H1 (cell line): ENCODE measurements at regions not wholly inside any gene's neighbourhood (a gene's known extent, or its start where the extent isn't known, plus 50 kb on each side); places are given as distances from the start of the nearest gene placed in this dataset.

Source experiments
- ATF3 ChIP-seq: IDR thresholded peaks from 2 replicates; pipeline ENCODE4 v1.6.1; 2011; ENCODE audit warnings: low read depth, mild to moderate bottlenecking, low read length; ENCODE audit not compliant: insufficient read depth
- BRCA1 ChIP-seq: IDR thresholded peaks from 2 replicates; pipeline ENCODE4 v1.6.1; 2012; ENCODE audit warnings: low read depth, low read length, improper control_type of control experiment
- MAX ChIP-seq: IDR thresholded peaks from 2 replicates; pipeline ENCODE4 v1.6.1; 2012; ENCODE audit warnings: inconsistent platforms
- POLR2A ChIP-seq, 2 experiments: IDR thresholded peaks; 1 replicate in 1 of 2; 2 replicates in 1 of 2; pipeline ENCODE4 v1.6.1; 2011; ENCODE audit warnings: low read depth in 2 of 2, low read length in 2 of 2, mild to moderate bottlenecking in 2 of 2; ENCODE audit errors: control extremely low read depth in 1 of 2
- POLR2AphosphoS5 ChIP-seq: IDR thresholded peaks from 2 replicates; pipeline ENCODE4 v1.6.1; 2011; ENCODE audit warnings: low read depth, low read length
- RBBP5 ChIP-seq: IDR thresholded peaks from 2 replicates; pipeline ENCODE4 v1.7.1; 2012; ENCODE audit warnings: low read depth, mild to moderate bottlenecking, inconsistent platforms, low read length, moderate library complexity, borderline replicate concordance
- SP1 ChIP-seq: IDR thresholded peaks from 2 replicates; pipeline ENCODE4 v1.6.1; 2011; ENCODE audit warnings: low read depth, low read length
- TAF1 ChIP-seq: IDR thresholded peaks from 2 replicates; pipeline ENCODE4 v1.6.1; 2011; ENCODE audit warnings: mild to moderate bottlenecking, low read depth, low read length
- TBP ChIP-seq: IDR thresholded peaks from 2 replicates; pipeline ENCODE4 v1.6.1; 2011; ENCODE audit warnings: low read depth, low read length, improper control_type of control experiment
- USF2 ChIP-seq: IDR thresholded peaks from 2 replicates; pipeline ENCODE4 v1.6.1; 2011; ENCODE audit warnings: low read length, improper control_type of control experiment
- TF ChIP-seq, protein P1 (sequence below), 3 experiments: IDR thresholded peaks; 1 replicate in 2 of 3; 2 replicates in 1 of 3; pipeline versions ENCODE4 v1.5.1 to v1.6.1; 2011; ENCODE audit warnings: low read length in 3 of 3, mild to moderate bottlenecking in 3 of 3, inconsistent platforms in 2 of 3, low read depth in 1 of 3, moderate library complexity in 1 of 3; ENCODE audit not compliant: insufficient read depth in 1 of 3; ENCODE audit errors: control extremely low read depth in 1 of 3

GRCh38 chr3:176633511-176633910, 563.8 kb downstream of the TBL1XR1 start:
- TF ChIP-seq ATF3, result no peak
- no peak for TF ChIP-seq RBBP5
- TF ChIP-seq, protein P1, sequence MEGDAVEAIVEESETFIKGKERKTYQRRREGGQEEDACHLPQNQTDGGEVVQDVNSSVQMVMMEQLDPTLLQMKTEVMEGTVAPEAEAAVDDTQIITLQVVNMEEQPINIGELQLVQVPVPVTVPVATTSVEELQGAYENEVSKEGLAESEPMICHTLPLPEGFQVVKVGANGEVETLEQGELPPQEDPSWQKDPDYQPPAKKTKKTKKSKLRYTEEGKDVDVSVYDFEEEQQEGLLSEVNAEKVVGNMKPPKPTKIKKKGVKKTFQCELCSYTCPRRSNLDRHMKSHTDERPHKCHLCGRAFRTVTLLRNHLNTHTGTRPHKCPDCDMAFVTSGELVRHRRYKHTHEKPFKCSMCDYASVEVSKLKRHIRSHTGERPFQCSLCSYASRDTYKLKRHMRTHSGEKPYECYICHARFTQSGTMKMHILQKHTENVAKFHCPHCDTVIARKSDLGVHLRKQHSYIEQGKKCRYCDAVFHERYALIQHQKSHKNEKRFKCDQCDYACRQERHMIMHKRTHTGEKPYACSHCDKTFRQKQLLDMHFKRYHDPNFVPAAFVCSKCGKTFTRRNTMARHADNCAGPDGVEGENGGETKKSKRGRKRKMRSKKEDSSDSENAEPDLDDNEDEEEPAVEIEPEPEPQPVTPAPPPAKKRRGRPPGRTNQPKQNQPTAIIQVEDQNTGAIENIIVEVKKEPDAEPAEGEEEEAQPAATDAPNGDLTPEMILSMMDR (IDR thresholded peaks at IDR 0.05; ENCODE audit: control extremely low read depth in 1 of 3, insufficient read depth in 1 of 3, low read depth in 1 of 3, low read length in 3 of 3), result peak; percentile 53 to 59 (median 55)
- no peak for TF ChIP-seq BRCA1
- TF ChIP-seq MAX, result no peak
- TF ChIP-seq POLR2A (IDR thresholded peaks at IDR 0.05; ENCODE audit: control extremely low read depth in 1 of 2, low read depth in 2 of 2, low read length in 2 of 2), result no peak
- TF ChIP-seq POLR2AphosphoS5, result no peak
- no peak for TF ChIP-seq SP1
- TF ChIP-seq TAF1, result no peak
- TF ChIP-seq TBP, result no peak
- TF ChIP-seq USF2, result no peak
